ENCODE measurements at regions not wholly inside any gene's neighbourhood (a gene's known extent, or its start where the extent isn't known, plus 50 kb on each side); places are given as distances from the start of the nearest gene placed in this dataset.

DNA sequence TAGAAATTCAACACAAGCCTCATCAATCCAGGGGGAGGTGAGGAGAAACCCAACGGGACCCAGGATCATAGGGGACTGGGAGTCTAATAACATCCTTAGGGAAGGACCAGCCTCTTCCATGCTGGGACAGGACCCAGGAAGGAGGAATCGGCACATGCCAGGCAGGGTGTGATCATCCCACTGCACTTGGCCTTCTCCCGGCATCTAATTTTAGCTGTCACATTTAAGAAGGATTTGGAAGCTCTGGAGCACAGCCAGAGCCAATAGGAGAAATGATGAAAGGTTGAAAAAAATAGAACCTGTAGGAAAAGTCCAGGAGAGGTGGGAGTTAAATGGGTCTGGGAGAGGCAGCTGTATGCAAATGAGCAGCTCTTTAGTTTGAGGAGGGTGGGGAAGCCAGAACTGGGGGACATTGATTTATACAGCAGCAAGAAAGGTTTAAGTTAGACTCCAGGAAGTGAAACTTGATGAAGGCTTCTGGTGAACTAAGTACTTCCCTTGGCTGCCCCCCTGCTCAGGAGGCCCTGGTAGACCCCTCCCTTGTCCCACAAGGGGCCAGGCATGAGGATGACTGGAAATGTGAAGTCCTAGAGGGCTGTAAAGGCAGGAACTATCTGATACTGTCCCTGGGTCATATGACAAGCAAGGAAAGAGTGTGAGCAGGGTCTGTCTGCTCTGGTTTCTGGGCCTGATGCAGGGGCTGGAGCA, 260.3 kb downstream of the LRFN2 start:
- Histone ChIP-seq H3K27me3 (peaks cover 43% of the 10 kb centered on the region), H3K27ac (no peak overlapping the region), H3K4me3 (no peak overlapping the region), H3K9me3 (no peaks in the 10 kb centered on the region), H3K36me3 (no peaks in the 10 kb centered on the region), H3K4me1 (peaks cover 0 to 10% (median 3%) of the 10 kb centered on the region in 3 donors)
- WGBS, 2 donors (ENCODE audit: low coverage in 1 of 2), result 27 to 45% methylated on average over 3 of the region's 3 CpGs
- ATAC-seq, result no peak
- TF ChIP-seq EP300 (IDR thresholded peaks at IDR 0.05), result no peak
- TF ChIP-seq, protein P1, sequence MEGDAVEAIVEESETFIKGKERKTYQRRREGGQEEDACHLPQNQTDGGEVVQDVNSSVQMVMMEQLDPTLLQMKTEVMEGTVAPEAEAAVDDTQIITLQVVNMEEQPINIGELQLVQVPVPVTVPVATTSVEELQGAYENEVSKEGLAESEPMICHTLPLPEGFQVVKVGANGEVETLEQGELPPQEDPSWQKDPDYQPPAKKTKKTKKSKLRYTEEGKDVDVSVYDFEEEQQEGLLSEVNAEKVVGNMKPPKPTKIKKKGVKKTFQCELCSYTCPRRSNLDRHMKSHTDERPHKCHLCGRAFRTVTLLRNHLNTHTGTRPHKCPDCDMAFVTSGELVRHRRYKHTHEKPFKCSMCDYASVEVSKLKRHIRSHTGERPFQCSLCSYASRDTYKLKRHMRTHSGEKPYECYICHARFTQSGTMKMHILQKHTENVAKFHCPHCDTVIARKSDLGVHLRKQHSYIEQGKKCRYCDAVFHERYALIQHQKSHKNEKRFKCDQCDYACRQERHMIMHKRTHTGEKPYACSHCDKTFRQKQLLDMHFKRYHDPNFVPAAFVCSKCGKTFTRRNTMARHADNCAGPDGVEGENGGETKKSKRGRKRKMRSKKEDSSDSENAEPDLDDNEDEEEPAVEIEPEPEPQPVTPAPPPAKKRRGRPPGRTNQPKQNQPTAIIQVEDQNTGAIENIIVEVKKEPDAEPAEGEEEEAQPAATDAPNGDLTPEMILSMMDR (IDR thresholded peaks at IDR 0.05), result no peak
- no peak for TF ChIP-seq POLR2AphosphoS5 (IDR thresholded peaks at IDR 0.05)
- no peak for TF ChIP-seq POLR2A (IDR thresholded peaks at IDR 0.05)

DNA sequence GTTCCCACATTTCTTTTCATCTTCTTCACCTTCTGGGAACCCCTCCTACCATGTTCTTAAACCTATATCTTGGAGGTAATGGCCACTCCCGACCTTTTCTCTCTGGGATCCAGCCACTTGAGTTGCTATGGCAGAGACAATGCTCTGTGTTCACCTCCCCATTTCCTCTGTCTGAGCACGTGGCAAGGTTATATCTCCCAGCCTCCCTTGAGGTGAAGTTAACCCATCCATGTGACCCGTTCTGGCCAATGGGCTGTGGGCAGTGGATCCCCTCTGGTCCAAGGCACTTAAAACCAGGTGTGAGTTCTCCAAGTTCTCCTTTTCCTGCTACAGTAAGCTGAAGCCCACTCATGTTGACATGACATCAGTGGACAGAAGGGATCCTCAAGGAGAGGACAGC, 261.4 kb downstream of the LRFN2 start:
- TF ChIP-seq POLR2AphosphoS5 (IDR thresholded peaks at IDR 0.05) (no peak), EP300 (IDR thresholded peaks at IDR 0.05) (no peak), POLR2A (IDR thresholded peaks at IDR 0.05) (no peak)
- TF ChIP-seq, protein P1 (IDR thresholded peaks at IDR 0.05), result no peak
- Histone ChIP-seq H3K27me3 (peaks cover 53% of the 10 kb centered on the region), H3K27ac (no peak overlapping the region), H3K36me3 (no peaks in the 10 kb centered on the region), H3K4me1 (peaks cover 0 to 10% (median 3%) of the 10 kb centered on the region in 3 donors), H3K9me3 (no peaks in the 10 kb centered on the region), H3K4me3 (no peak overlapping the region)
- no peak for ATAC-seq
- WGBS, 2 donors (ENCODE audit: low coverage in 1 of 2), result 70% methylated on average over 3 of the region's 3 CpGs; no CpG with 5 or more reads in 1 of the 2 donors

- no peak for ATAC-seq
- TF ChIP-seq POLR2AphosphoS5 (IDR thresholded peaks at IDR 0.05) (no peak), POLR2A (IDR thresholded peaks at IDR 0.05) (no peak), EP300 (IDR thresholded peaks at IDR 0.05) (no peak)
- TF ChIP-seq, protein P1 (IDR thresholded peaks at IDR 0.05), result no peak
- peaks cover 0 to 10% (median 3%) of the 10 kb centered on the region in 3 donors for H3K4me1 ChIP-seq
- 100% methylated on average over 1 of the region's 2 CpGs; no CpG with 5 or more reads in 1 of the 2 donors for WGBS, 2 donors (ENCODE audit: low coverage in 1 of 2)
- H3K36me3 ChIP-seq, result no peaks in the 10 kb centered on the region
- no peak overlapping the region for H3K4me3 ChIP-seq
- peaks cover 51% of the 10 kb centered on the region for H3K27me3 ChIP-seq
- H3K9me3 ChIP-seq, result no peaks in the 10 kb centered on the region
- no peak overlapping the region for H3K27ac ChIP-seq
Measured at GRCh38 chr6:40325041-40325440, 262.1 kb downstream of the LRFN2 start.

DNA sequence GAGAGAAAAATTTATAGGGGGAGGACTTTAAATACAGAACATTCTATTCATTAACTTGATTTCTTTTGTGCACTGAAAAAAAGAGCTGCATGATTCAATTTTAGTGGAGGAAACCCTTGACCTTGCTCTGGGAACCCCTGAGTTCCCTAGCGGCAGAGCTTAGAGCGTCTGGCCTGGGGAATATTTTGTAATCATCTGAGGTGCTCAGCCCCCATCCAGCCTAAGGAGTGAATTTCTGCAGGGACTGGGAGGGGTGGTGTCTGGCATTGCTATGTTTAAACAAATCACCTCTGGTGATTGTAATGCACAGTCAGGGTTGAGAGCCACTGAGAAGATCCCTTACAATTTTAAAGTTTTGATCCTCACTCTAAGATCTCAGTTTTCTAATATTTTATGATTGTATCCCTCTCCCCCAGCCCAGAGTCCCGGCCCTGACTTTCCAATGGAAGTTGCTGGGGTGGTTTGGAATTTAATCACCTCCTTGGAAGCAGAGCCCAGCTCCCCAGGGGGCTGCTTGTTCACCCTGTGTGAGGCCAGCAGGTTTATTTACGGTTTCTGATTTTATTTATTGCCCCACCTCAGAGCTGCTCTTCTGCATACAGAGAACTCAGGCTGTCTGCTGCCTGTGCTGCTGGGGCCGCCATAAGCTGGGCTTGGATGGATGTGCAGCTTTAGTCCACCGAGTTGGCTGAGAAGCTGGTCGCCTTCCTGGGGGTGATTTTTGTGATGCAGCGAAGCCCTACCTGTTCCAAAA, 263.1 kb downstream of the LRFN2 start:
- no peak overlapping the region for H3K4me3 ChIP-seq
- 0 to 36% methylated on average over 1 to 4 of the region's 8 CpGs for WGBS, 2 donors (ENCODE audit: low coverage in 1 of 2)

More for the DNA sequence above, 263.1 kb downstream of the LRFN2 start:
- peaks cover 0 to 10% (median 3%) of the 10 kb centered on the region in 3 donors for H3K4me1 ChIP-seq
- ATAC-seq, result no peak
- peaks cover 54% of the 10 kb centered on the region for H3K27me3 ChIP-seq
- TF ChIP-seq POLR2A (IDR thresholded peaks at IDR 0.05) (no peak), EP300 (IDR thresholded peaks at IDR 0.05) (no peak), POLR2AphosphoS5 (IDR thresholded peaks at IDR 0.05) (no peak)
- TF ChIP-seq, protein P1 (IDR thresholded peaks at IDR 0.05), result no peak
- no peaks in the 10 kb centered on the region for H3K36me3 ChIP-seq
- H3K27ac ChIP-seq, result no peak overlapping the region
- H3K9me3 ChIP-seq, result peaks cover 0 to 6% (median 0%) of the 10 kb centered on the region in 3 donors

Data from gastroesophageal sphincter (tissue), 4 donors.